PC-9 (cell line): ENCODE measurements at regions not wholly inside any gene's neighbourhood (a gene's known extent, or its start where the extent isn't known, plus 50 kb on each side); places are given as distances from the start of the nearest gene placed in this dataset.

ENCODE experiments used
- BruUV-seq: library from RNA; stranded (reverse); fragments of 400-500 nt; replicated peaks from 2 replicates; lab custom pipeline; 2021; lab: Mats Ljungman, UMichigan
- CTCF ChIA-PET: fragments of 300-600 bp; sonication (Branson Sonifier 250); formaldehyde crosslinking; loops from one replicate; lab custom pipeline; 2022; ENCODE audit warnings: antibody characterized with exemption; lab: Charles Lee
- POLR2A ChIA-PET: fragments of 300-600 bp; sonication (Branson Sonifier 250); formaldehyde crosslinking; loops from one replicate; lab custom pipeline; 2022; ENCODE audit warnings: antibody characterized with exemption; ENCODE audit not compliant: unreplicated experiment; lab: Charles Lee
- DNase-seq, 2 experiments: peaks; one replicate each; pipeline versions ENCODE4 v3.0.0 to v3.0.0-alpha.2; 2015 to 2022; ENCODE audit warnings: mixed read lengths in 1 of 2
- H2AFZ ChIP-seq: fragments of 200-600 bp; sonication (generic); 2 replicates; pipeline ENCODE4 v1.8.1; 2017; ENCODE audit warnings: antibody characterized with exemption
- H3F3A ChIP-seq: fragments of 200-600 bp; sonication (generic); 2 replicates; pipeline ENCODE4 v1.8.1; 2017; ENCODE audit warnings: antibody characterized with exemption, mild to moderate bottlenecking, low read depth; ENCODE audit not compliant: insufficient read depth
- H3K27ac ChIP-seq: fragments of 200-600 bp; sonication (generic); 2 replicates; pipeline ENCODE4 v1.6.1; 2016; ENCODE audit warnings: mixed run types
- H3K27me3 ChIP-seq: fragments of 200-600 bp; sonication (generic); 2 replicates; pipeline ENCODE4 v1.6.1; 2016; ENCODE audit warnings: low read depth, mixed run types; ENCODE audit not compliant: insufficient read depth
- H3K36me3 ChIP-seq: fragments of 200-600 bp; sonication (generic); 2 replicates; pipeline ENCODE4 v1.6.1; 2016; ENCODE audit warnings: low read depth, mixed run types
- H3K4me1 ChIP-seq: fragments of 200-600 bp; sonication (generic); replicated peaks from 2 replicates; pipeline ENCODE4 v1.6.1; 2016; ENCODE audit warnings: mixed run types; ENCODE audit not compliant: insufficient read depth
- H3K4me2 ChIP-seq: fragments of 200-600 bp; sonication (generic); 2 replicates; pipeline ENCODE4 v1.6.1; 2017; ENCODE audit warnings: mixed run types
- H3K4me3 ChIP-seq: fragments of 200-600 bp; sonication (generic); 2 replicates; pipeline ENCODE4 v1.6.1; 2016; ENCODE audit warnings: mixed run types
- H3K79me2 ChIP-seq: fragments of 200-600 bp; sonication (generic); 2 replicates; pipeline ENCODE4 v1.6.1; 2017; ENCODE audit warnings: low read depth, mixed run types
- H3K9me2 ChIP-seq: fragments of 200-600 bp; sonication (generic); 2 replicates; pipeline ENCODE4 v1.8.1; 2017; ENCODE audit warnings: mild to moderate bottlenecking; ENCODE audit not compliant: insufficient read depth
- H3K9me3 ChIP-seq: fragments of 200-600 bp; sonication (generic); 2 replicates; pipeline ENCODE4 v1.8.1; 2016; ENCODE audit warnings: low read depth; ENCODE audit not compliant: insufficient read depth
- H4K20me1 ChIP-seq: fragments of 200-600 bp; sonication (generic); 2 replicates; pipeline ENCODE4 v1.8.1; 2017; ENCODE audit not compliant: insufficient read depth
- EZH2 ChIP-seq: fragments of 200-600 bp; sonication (generic); IDR thresholded peaks from 2 replicates; pipeline ENCODE4 v1.8.0; 2017; ENCODE audit warnings: antibody characterized with exemption, low read depth
- intact Hi-C: fragments of 100-400 bp; cut with micrococcal nuclease; formaldehyde crosslinking; loops from one replicate; pipeline ENCODE4 v1.10.0; 2022; ENCODE audit not compliant: unreplicated experiment
- TF ChIP-seq, protein P1 (sequence below): fragments of 200-600 bp; sonication (generic); conservative IDR thresholded peaks from 2 replicates; pipeline ENCODE4 v1.6.1; 2017; ENCODE audit warnings: mixed run types, antibody characterized with exemption, mild to moderate bottlenecking, moderate library complexity

GRCh38 chr14:101078892-101079221 lies 175.3 kb upstream of the RTL1 start:
- intact Hi-C loops = no loop called here
- H3K4me3 ChIP-seq = no peak overlapping the region
- H3K27me3 ChIP-seq = no peaks in the 10 kb centered on the region; the same call in 1 of the 2 replicates
- no peak for DNase-seq
- H3K4me2 ChIP-seq = no peak overlapping the region
- no peak overlapping the region for H2AFZ ChIP-seq
- no peak for TF ChIP-seq EZH2
- TF ChIP-seq, protein P1, sequence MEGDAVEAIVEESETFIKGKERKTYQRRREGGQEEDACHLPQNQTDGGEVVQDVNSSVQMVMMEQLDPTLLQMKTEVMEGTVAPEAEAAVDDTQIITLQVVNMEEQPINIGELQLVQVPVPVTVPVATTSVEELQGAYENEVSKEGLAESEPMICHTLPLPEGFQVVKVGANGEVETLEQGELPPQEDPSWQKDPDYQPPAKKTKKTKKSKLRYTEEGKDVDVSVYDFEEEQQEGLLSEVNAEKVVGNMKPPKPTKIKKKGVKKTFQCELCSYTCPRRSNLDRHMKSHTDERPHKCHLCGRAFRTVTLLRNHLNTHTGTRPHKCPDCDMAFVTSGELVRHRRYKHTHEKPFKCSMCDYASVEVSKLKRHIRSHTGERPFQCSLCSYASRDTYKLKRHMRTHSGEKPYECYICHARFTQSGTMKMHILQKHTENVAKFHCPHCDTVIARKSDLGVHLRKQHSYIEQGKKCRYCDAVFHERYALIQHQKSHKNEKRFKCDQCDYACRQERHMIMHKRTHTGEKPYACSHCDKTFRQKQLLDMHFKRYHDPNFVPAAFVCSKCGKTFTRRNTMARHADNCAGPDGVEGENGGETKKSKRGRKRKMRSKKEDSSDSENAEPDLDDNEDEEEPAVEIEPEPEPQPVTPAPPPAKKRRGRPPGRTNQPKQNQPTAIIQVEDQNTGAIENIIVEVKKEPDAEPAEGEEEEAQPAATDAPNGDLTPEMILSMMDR = no peak
- H4K20me1 ChIP-seq = no peaks in the 10 kb centered on the region
- H3K4me1 ChIP-seq = no peaks in the 10 kb centered on the region
- POLR2A ChIA-PET = no interaction called here
- no peaks in the 10 kb centered on the region for H3K9me2 ChIP-seq
- no peak overlapping the region for H3K27ac ChIP-seq
- no peaks in the 10 kb centered on the region for H3K79me2 ChIP-seq
- H3F3A ChIP-seq = no peaks in the 10 kb centered on the region
- H3K36me3 ChIP-seq = no peaks in the 10 kb centered on the region
- no peaks in the 10 kb centered on the region for H3K9me3 ChIP-seq
- CTCF ChIA-PET = no interaction called here
- BruUV-seq = no TSS peak

DNA sequence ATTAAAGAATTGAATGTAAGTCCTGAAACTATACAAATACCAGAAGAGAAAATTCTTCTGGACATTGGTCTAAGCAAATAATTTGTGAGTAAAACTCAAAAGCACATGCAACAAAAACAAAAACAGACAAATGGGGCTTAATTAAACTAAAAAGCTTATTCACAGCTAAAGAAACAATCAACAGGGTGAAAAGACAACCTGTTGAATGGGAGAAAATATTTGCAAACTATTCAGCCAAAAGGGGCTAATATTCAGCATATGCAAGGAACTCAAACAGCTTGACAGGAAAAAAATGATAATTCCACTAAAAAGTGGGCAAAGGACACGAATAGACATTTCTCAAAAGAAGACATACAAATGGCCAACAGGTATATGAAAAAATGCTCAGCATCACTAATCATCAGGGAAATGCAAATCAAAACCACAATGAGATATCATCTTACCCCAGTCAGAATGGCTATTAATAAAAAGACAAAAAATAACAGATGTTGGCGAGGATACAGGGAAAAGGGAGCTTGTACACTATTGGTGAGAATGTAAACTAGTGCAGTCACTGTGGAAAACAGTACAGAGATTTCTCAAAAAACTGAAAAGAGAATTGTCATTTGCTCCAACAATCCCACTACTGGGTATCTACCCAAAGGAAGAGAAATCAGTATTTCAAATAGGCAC lies 177.5 kb upstream of the RTL1 start:
- H3K4me1 ChIP-seq = no peaks in the 10 kb centered on the region
- no peaks in the 10 kb centered on the region for H3K36me3 ChIP-seq
- no peak overlapping the region for H3K4me3 ChIP-seq
- H2AFZ ChIP-seq = no peak overlapping the region
- no peaks in the 10 kb centered on the region for H3K9me3 ChIP-seq
- no peak overlapping the region for H3K27ac ChIP-seq
- no TSS peak for BruUV-seq
- TF ChIP-seq EZH2 = no peak
- TF ChIP-seq, protein P1 = no peak
- POLR2A ChIA-PET = no interaction called here
- H4K20me1 ChIP-seq = no peaks in the 10 kb centered on the region
- H3K79me2 ChIP-seq = no peaks in the 10 kb centered on the region
- no peak for DNase-seq
- CTCF ChIA-PET = no interaction called here
- intact Hi-C loops = no loop called here
- H3K9me2 ChIP-seq = no peaks in the 10 kb centered on the region
- H3K27me3 ChIP-seq = peaks cover 6% of the 10 kb centered on the region
- H3K4me2 ChIP-seq = no peak overlapping the region
- no peaks in the 10 kb centered on the region for H3F3A ChIP-seq

DNA sequence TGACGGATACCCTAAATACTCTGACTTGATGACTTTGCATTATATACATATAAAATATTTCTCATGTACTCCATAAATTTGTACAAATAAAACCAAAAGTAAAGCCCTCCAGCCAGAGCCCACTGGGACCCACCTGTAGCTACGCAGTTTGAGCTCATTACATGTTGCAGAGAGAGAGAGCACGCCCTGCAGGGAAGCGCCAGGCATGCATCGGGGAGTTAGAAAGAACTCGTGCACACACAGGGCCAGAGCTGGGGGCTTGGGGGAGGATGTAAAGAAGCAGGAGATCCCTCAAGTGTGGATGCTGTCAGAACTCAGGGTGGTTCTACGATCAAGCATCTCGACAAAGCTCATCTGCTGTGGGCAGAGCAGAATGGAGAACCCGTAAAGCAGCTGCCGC lies 178.5 kb upstream of the RTL1 start:
- H3K27me3 ChIP-seq = peaks cover 11% of the 10 kb centered on the region
- no peak overlapping the region for H3K4me3 ChIP-seq
- H3K4me1 ChIP-seq = no peaks in the 10 kb centered on the region
- intact Hi-C loops = no loop called here
- H2AFZ ChIP-seq = no peak overlapping the region
- no peak overlapping the region for H3K4me2 ChIP-seq
- CTCF ChIA-PET = no interaction called here
- H3K27ac ChIP-seq = no peak overlapping the region
- no peak for DNase-seq
- BruUV-seq = no TSS peak
- H3K9me2 ChIP-seq = no peaks in the 10 kb centered on the region
- no peaks in the 10 kb centered on the region for H3F3A ChIP-seq
- POLR2A ChIA-PET = no interaction called here
- H3K36me3 ChIP-seq = no peaks in the 10 kb centered on the region
- TF ChIP-seq EZH2 = no peak
- TF ChIP-seq, protein P1 = no peak
- H3K9me3 ChIP-seq = no peaks in the 10 kb centered on the region
- H4K20me1 ChIP-seq = no peaks in the 10 kb centered on the region
- no peaks in the 10 kb centered on the region for H3K79me2 ChIP-seq
